ENCODE measurements at regions not wholly inside any gene's neighbourhood (a gene's known extent, or its start where the extent isn't known, plus 50 kb on each side); places are given as distances from the start of the nearest gene placed in this dataset.

DNA sequence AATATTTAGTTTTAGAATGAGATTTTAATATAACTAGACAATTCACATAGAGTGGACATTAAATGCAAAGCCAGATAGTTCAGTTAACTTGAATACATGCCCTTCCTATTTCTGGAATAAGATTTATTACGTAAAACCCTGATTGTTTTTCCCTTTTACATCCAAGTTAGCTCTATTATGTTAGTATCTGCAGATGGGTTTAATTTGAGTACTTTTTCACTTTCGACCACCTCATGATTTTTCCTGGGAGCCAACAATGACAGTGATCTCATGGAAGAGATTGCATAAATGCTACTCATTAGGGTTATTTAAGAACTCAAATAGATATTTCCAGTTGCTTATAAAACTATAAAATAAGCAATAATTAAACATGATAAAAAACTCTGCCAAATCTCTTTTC is 199.4 kb upstream of the PTGFR start:
- TF ChIP-seq, protein P1, sequence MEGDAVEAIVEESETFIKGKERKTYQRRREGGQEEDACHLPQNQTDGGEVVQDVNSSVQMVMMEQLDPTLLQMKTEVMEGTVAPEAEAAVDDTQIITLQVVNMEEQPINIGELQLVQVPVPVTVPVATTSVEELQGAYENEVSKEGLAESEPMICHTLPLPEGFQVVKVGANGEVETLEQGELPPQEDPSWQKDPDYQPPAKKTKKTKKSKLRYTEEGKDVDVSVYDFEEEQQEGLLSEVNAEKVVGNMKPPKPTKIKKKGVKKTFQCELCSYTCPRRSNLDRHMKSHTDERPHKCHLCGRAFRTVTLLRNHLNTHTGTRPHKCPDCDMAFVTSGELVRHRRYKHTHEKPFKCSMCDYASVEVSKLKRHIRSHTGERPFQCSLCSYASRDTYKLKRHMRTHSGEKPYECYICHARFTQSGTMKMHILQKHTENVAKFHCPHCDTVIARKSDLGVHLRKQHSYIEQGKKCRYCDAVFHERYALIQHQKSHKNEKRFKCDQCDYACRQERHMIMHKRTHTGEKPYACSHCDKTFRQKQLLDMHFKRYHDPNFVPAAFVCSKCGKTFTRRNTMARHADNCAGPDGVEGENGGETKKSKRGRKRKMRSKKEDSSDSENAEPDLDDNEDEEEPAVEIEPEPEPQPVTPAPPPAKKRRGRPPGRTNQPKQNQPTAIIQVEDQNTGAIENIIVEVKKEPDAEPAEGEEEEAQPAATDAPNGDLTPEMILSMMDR (conservative IDR thresholded peaks at IDR 0.05): no peak
- no peak for TF ChIP-seq EZH2 (IDR thresholded peaks at IDR 0.05; ENCODE audit: low read depth)

All from PC-9 (cell line).